Renal cortical epithelial cell (primary cell): ENCODE measurements at regions not wholly inside any gene's neighbourhood (a gene's known extent, or its start where the extent isn't known, plus 50 kb on each side); places are given as distances from the start of the nearest gene placed in this dataset.
"Not testable (repeated sequence)": the region's sequence is repeated elsewhere in the genome, so short reads cannot be mapped to it uniquely, and the experiment has no call there.

ENCODE experiments used
- DNase-seq: peaks from one replicate; pipeline ENCODE4 v3.0.0-alpha.2; 2011; ENCODE audit warnings: low read depth

- not testable (repeated sequence) for DNase-seq
Measured at GRCh38 chr14:105621479-105622328, 95.3 kb downstream of the TMEM121 start.

- no peak for DNase-seq
Measured at GRCh38 chr14:105622329-105622955, 96.1 kb downstream of the TMEM121 start.

DNA sequence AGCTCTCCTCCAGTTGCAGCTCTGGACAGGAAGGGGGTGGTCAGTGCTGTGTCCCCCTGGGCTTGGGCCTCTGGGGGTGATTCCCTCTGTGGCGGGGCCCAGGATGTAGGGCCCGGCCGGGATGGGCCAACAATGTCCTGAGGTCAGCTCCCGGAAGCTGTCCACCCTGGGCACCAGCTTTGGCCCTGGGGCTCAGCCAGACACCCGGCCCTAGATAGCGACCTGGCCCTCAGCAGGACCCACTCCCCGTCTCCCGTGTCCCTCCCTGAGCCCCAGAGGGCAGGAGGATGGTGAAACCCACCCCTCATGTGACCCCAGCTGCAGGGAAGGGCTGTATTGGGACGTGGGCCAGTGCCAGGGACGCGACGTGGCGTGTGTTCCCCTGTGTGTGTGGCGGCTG, 96.8 kb downstream of the TMEM121 start:
- not testable (repeated sequence) for DNase-seq

- DNase-seq = not testable (repeated sequence)
Measured at GRCh38 chr14:105624346-105624745, 98.0 kb downstream of the TMEM121 start.

DNA sequence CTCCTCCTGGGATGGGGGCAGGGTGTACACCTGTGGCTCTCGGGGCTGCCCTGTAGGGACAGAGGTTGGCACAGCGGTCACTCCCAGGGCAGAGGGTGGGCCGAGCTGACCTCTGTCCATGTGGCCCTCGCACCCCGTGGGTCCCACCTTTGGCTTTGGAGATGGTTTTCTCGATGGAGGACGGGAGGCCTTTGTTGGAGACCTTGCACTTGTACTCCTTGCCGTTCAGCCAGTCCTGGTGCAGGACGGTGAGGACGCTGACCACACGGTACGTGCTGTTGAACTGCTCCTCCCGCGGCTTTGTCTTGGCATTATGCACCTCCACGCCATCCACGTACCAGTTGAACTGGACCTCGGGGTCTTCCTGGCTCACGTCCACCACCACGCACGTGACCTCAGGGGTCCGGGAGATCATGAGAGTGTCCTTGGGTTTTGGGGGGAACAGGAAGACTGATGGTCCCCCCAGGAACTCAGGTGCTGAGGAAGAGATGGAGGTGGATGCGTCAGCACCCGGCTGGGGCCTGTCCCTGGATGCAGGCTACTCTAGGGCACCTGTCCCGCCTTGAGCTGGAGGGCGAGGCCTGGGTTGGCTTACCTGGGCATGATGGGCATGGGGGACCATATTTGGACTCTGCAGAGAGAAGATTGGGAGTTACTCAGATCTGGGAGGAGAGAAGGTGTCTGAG, 98.5 kb downstream of the TMEM121 start:
- DNase-seq = not testable (repeated sequence)

GRCh38 chr14:105625448-105625847, 99.1 kb downstream of the TMEM121 start:
- not testable (repeated sequence) for DNase-seq

- not testable (repeated sequence) for DNase-seq
Measured at GRCh38 chr14:105626111-105626510, 99.7 kb downstream of the TMEM121 start.

DNA sequence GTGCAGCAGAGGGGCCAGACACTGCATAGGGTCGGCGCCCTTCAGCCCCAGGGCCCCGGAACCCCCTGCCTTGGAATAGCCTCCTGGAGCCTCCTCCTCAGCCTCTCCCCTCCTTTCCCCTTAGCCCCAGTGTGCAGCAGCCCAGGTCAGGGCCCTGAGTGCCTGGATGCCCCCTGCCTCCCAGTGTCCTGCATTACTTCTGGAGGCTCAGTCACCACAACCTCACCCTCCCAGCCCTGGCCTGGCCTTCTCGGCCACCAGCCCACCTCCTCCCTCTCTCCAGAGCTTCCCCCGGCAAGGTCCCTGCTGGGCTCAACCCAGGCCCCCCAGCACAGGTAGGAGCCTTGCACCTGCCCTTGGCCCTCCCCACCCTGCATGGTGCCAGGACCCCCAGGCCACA, 100.3 kb downstream of the TMEM121 start:
- not testable (repeated sequence) for DNase-seq

DNA sequence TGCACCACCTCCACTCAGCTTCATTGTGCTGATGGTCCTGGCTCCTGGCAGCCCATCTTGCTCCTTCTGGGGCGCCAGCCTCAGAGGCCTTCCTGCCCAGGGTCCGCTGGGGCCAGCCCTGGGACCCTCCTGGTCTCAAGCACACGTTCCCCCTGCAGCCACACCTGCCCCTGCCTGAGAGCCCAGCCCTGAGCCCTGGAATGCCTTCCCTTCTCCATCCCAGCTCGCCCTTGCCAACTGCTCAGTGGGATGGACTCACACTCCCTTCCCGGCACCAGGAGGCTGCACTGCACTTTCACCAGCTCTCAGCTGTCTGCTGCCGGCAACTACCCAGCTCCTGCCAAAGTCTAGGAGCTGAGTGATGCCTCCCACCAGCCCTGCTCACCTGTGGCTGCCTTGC, 100.9 kb downstream of the TMEM121 start:
- not testable (repeated sequence) for DNase-seq

- DNase-seq = no peak
Measured at GRCh38 chr14:105627701-105628100, 101.3 kb downstream of the TMEM121 start.

DNA sequence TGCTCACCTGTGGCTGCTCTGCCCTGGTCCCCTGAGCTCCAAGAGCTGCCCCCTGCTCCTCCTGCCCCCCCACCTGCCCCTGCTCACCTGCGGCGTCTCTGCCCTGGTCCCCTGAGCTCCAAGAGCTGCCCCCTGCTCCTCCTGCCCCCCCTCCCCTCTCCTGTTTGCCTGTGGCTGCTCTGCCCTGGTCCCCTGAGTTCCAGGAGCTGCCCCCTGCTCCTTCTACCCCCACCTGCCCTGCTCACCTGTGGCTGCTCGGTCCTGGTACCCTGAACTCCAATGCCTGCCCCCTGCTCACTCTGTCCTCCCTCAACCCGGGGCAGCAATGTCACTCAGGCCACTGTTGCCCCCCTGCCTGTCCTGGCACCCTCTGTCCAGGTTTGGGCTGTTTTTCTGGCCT, 101.7 kb downstream of the TMEM121 start:
- not testable (repeated sequence) for DNase-seq

- not testable (repeated sequence) for DNase-seq
Measured at GRCh38 chr14:105628531-105629067, 102.2 kb downstream of the TMEM121 start.

GRCh38 chr14:105629091-105629885, 102.9 kb downstream of the TMEM121 start:
- not testable (repeated sequence) for DNase-seq

DNA sequence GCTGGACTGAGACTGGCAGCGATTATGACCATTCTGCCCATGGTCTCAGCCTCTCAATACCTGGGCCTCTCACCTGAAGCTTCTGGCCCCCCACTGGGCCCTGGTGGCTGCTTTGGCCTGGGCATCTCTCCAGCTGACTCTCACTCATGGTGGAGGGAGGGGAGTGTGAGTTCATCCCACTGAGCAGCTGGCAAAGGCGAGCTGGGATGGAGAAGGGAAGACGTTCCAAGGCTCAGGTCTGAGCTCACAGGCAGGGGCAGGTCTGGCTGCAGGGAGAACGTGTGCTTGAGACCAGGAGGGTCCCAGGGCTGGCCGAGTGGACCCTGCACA, 103.5 kb downstream of the TMEM121 start:
- DNase-seq = no peak

DNA sequence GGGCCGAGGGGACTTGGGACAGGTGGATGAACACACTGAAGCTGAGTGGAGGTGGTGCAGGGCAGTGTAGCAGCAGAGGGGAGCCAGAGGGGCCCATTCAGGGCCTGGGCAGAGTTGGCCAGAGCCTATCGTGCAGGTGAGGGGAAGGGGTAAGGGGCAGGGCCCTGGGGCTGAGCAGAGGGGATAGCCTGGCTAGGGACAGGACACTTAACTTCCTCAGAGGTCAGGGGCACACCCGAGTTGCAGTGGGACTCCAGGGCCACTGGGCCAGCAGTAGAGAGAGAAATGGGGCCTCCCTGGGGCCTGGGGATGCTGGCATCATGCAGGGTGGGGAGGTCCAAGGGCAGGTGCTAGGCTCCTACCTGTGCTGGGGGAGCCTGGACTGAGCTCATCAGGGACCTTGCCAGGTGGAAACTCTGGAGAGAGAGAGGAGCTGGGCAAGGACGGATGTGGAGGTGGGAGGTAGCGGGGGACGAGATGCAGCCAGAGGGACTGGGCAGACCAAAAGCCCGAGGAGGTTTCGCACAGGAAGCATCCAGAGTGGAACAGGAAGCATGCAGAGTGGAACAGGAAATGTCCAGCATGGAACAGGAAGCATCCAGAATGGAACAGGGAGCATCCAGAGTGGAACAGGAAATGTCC, 104.0 kb downstream of the TMEM121 start:
- not testable (repeated sequence) for DNase-seq

DNA sequence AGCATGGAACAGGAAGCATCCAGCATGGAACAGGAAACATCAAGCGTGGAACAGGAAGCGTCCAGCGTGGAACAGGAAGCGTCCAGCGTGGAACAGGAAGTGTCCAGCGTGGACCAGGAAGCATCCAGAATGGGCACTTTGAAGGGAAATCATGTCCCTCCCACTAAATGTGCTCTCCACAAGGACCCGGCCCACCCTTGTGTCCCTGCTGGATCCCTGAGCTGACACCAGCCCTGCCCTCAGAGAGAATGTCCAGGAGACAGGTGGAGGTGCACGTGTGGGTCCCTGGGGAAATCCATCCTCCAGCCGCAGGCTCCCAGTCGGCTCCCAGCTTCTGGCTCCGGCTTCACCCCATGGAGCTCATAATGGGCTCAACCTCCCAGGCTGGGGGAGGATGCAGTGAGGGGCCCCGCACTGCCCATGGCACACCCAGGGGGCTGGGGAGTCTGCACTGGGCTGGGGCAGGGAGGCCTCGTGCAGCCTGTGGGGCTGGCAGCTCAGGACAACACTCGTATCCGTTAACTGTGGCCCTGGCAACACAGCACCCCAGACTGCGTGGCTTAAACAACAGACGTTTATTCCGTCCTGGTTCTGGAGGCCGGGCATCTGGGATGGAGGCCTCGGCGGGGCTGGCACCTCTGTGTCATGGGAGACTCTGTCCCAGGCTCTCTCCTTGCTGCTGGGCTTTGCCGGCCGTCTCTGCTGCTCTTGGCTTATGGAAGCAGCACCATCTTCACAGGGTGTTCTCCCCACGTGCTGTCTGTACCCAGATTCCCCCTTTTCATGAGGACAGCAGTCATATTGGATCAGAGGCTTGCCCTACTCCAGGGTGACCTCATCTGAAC, 104.8 kb downstream of the TMEM121 start:
- DNase-seq = not testable (repeated sequence)

GRCh38 chr14:105632010-105632409, 105.6 kb downstream of the TMEM121 start:
- no peak for DNase-seq

DNA sequence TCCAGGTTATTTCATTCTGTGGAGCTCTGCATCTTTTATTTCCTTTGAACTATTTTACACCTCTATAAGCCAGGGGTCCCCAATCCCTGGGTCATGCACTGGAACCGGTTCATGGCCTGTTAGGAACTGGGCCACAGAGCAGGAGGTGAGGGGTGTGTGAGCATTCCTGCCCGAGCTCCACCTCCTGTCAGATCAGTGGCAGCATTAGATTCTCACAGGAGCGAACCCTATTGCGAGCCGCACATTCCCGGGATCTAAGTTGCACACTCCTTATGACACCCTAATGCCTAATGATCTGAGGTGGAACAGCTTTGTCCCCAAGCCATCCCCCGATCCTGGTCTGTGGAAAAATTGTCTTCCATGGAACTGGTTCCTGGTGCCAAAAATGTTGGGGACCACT, 107.2 kb downstream of the TMEM121 start:
- DNase-seq = not testable (repeated sequence)

- no peak for DNase-seq
Measured at GRCh38 chr14:105635560-105635959, 109.2 kb downstream of the TMEM121 start.

DNA sequence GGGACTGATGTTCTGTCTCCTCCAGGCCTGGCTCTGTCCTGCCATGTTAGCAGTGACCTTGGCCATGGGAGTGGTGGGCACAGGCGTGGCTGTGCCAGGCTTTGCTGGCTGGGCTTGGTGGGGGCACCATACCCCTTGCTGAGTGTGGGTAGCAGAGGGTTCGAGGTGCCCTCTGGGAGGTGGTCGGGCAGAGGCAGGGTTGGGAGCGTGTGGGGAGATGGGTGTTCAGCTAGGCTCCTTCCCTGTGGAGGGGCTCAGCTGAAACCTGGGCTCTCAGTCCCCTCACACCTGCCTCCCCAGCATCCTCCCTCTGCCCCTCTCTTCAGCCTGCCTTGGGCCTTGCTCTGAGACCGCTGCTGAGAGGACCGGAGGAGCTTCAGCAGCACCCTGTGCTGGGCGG, 109.6 kb downstream of the TMEM121 start:
- DNase-seq = not testable (repeated sequence)
